HL-60 (cell line): ENCODE measurements at regions not wholly inside any gene's neighbourhood (a gene's known extent, or its start where the extent isn't known, plus 50 kb on each side); places are given as distances from the start of the nearest gene placed in this dataset.

ENCODE experiments used
- DNase-seq, 2 experiments: peaks; one replicate each; pipeline ENCODE4 v3.0.0-alpha.2; 2010 to 2020; ENCODE audit warnings: low read depth in 1 of 2, low spot score in 1 of 2
- H3K27ac ChIP-seq: fragments of 250-450 bp; sonication (Bioruptor Pico); replicated peaks from 2 replicates; pipeline ENCODE4 v1.5.1; 2020; ENCODE audit warnings: mild to moderate bottlenecking, moderate library complexity
- H3K27me3 ChIP-seq: fragments of 250-450 bp; sonication (Bioruptor Pico); 2 replicates; pipeline ENCODE4 v1.5.1; 2021; ENCODE audit warnings: mild to moderate bottlenecking, moderate library complexity; ENCODE audit not compliant: insufficient read depth, poor library complexity, severe bottlenecking
- H3K4me3 ChIP-seq: replicated peaks from 2 replicates; pipeline ENCODE4 v1.5.1; 2011; ENCODE audit warnings: mild to moderate bottlenecking, control low read depth, low read length; ENCODE audit not compliant: insufficient read depth
- CTCF ChIP-seq: IDR thresholded peaks from one replicate; pipeline ENCODE4 v1.5.1; 2011; ENCODE audit warnings: low read length, control low read depth, inconsistent platforms; ENCODE audit not compliant: insufficient read depth
- GABPA ChIP-seq: IDR thresholded peaks from 2 replicates; pipeline ENCODE4 v1.6.1; 2012; ENCODE audit warnings: low read depth
- POLR2AphosphoS5 ChIP-seq: IDR thresholded peaks from 2 replicates; pipeline ENCODE4 v1.6.1; 2012; ENCODE audit warnings: low read depth
- REST ChIP-seq: IDR thresholded peaks from 2 replicates; pipeline ENCODE4 v1.6.1; 2012; ENCODE audit warnings: low read depth; ENCODE audit not compliant: insufficient replicate concordance
- SPI1 ChIP-seq: IDR thresholded peaks from 2 replicates; pipeline ENCODE4 v1.6.1; 2012; ENCODE audit warnings: low read depth, mild to moderate bottlenecking, borderline replicate concordance

- H3K27me3 ChIP-seq = no peaks in the 10 kb centered on the region
- H3K27ac ChIP-seq = no peak overlapping the region
- no peak for DNase-seq
- no peak for TF ChIP-seq REST
- no peak for TF ChIP-seq CTCF
- no peak for TF ChIP-seq POLR2AphosphoS5
- no peak overlapping the region for H3K4me3 ChIP-seq
Observed at GRCh38 chr11:69953356-69953755, 124.8 kb upstream of the ANO1 start.

- Histone ChIP-seq H3K27ac (no peak overlapping the region), H3K27me3 (no peaks in the 10 kb centered on the region), H3K4me3 (no peak overlapping the region)
- DNase-seq = no peak
- TF ChIP-seq CTCF = no peak
- TF ChIP-seq POLR2AphosphoS5 = no peak
- no peak for TF ChIP-seq GABPA
- TF ChIP-seq REST = no peak
- TF ChIP-seq SPI1 = no peak
Observed at GRCh38 chr11:69954756-69955155, 123.4 kb upstream of the ANO1 start.

GRCh38 chr11:69956669-69957190 is 121.4 kb upstream of the ANO1 start:
- no peak for DNase-seq
- no peaks in the 10 kb centered on the region for H3K27me3 ChIP-seq
- TF ChIP-seq GABPA (no peak), POLR2AphosphoS5 (no peak), CTCF (no peak), REST (no peak), SPI1 (no peak)
- H3K27ac ChIP-seq = no peak overlapping the region
- no peak overlapping the region for H3K4me3 ChIP-seq
